ENCODE measurements at regions not wholly inside any gene's neighbourhood (a gene's known extent, or its start where the extent isn't known, plus 50 kb on each side); places are given as distances from the start of the nearest gene placed in this dataset.
"Not testable (repeated sequence)": the region's sequence is repeated elsewhere in the genome, so short reads cannot be mapped to it uniquely, and the experiment has no call there.

- ChIA-PET CTCF (no interaction called here), POLR2A (no interaction called here)
- in situ Hi-C loops (cut with HindIII; ENCODE audit: low pct_unique_long_range_greater_than_20kb, low sequenced_read_pairs), result no loop called here
- Histone ChIP-seq H3K4me3 (ENCODE audit: low read depth in 2 of 2, low read length in 2 of 2) (no peak overlapping the region), H3K27ac (ENCODE audit: low read length) (no peak overlapping the region), H3K27me3 (ENCODE audit: control insufficient read depth, insufficient read depth, low read length) (no peaks in the 10 kb centered on the region), H3K9me3 (ENCODE audit: control insufficient read depth, insufficient read depth, low read depth, low read length) (no peaks in the 10 kb centered on the region), H3K4me1 (ENCODE audit: control insufficient read depth, insufficient read depth, low read length) (no peaks in the 10 kb centered on the region), H3K36me3 (ENCODE audit: control insufficient read depth, insufficient read depth, low read length) (no peaks in the 10 kb centered on the region)
- no TSS peak for BruUV-seq (replicated peaks)
- ATAC-seq, result no peak
- TF ChIP-seq REST (IDR thresholded peaks at IDR 0.05; ENCODE audit: insufficient read depth in 1 of 2, low read depth in 2 of 2, low read length in 1 of 2) (no peak), POLR2AphosphoS5 (IDR thresholded peaks at IDR 0.05; ENCODE audit: low read depth, low read length) (no peak)
- DNase-seq (ENCODE audit: low read depth, low spot score), result no peak
- intact Hi-C loops (cut with micrococcal nuclease; ENCODE audit: unreplicated experiment), result no loop called here
These were observed 249.5 kb upstream of the SPHKAP start for GRCh38 chr2:228430986-228431385.

GRCh38 chr2:228426502-228427216, 245.2 kb upstream of the SPHKAP start:
- intact Hi-C loops (cut with micrococcal nuclease; ENCODE audit: unreplicated experiment), result no loop called here
- DNase-seq (ENCODE audit: low read depth, low spot score) (no peak), ATAC-seq (no peak)
- Histone ChIP-seq H3K27ac (ENCODE audit: low read length) (no peak overlapping the region), H3K4me3 (ENCODE audit: low read depth in 2 of 2, low read length in 2 of 2) (no peak overlapping the region), H3K27me3 (ENCODE audit: control insufficient read depth, insufficient read depth, low read length) (no peaks in the 10 kb centered on the region), H3K9me3 (ENCODE audit: control insufficient read depth, insufficient read depth, low read depth, low read length) (no peaks in the 10 kb centered on the region), H3K4me1 (ENCODE audit: control insufficient read depth, insufficient read depth, low read length) (no peaks in the 10 kb centered on the region), H3K36me3 (ENCODE audit: control insufficient read depth, insufficient read depth, low read length) (no peaks in the 10 kb centered on the region)
- TF ChIP-seq CTCF (IDR thresholded peaks at IDR 0.05), result no peak
- no peak for TF ChIP-seq SIN3A (IDR thresholded peaks at IDR 0.05; ENCODE audit: borderline replicate concordance, insufficient read depth, low read depth, low read length)
- TF ChIP-seq POLR2AphosphoS5 (IDR thresholded peaks at IDR 0.05; ENCODE audit: low read depth, low read length), result no peak
- TF ChIP-seq REST (IDR thresholded peaks at IDR 0.05; ENCODE audit: insufficient read depth in 1 of 2, low read depth in 2 of 2, low read length in 1 of 2), result no peak
- TF ChIP-seq TCF7L2 (IDR thresholded peaks at IDR 0.05; ENCODE audit: low read depth, low read length), result no peak
- in situ Hi-C loops (cut with HindIII; ENCODE audit: low pct_unique_long_range_greater_than_20kb, low sequenced_read_pairs), result no loop called here
- CTCF ChIA-PET, result no interaction called here
- POLR2A ChIA-PET, result no interaction called here
- BruUV-seq (replicated peaks), result no TSS peak

- CTCF ChIA-PET, result not testable (repeated sequence)
These were observed 244.0 kb upstream of the SPHKAP start for GRCh38 chr2:228425411-228426060.

More at GRCh38 chr2:228425411-228426060, 244.0 kb upstream of the SPHKAP start:
- H3K9me3 ChIP-seq (ENCODE audit: control insufficient read depth, insufficient read depth, low read depth, low read length); POLR2A ChIA-PET; in situ Hi-C loops (cut with HindIII; ENCODE audit: low pct_unique_long_range_greater_than_20kb, low sequenced_read_pairs); H3K27me3 ChIP-seq (ENCODE audit: control insufficient read depth, insufficient read depth, low read length); ATAC-seq; H3K4me3 ChIP-seq (ENCODE audit: low read depth in 2 of 2, low read length in 2 of 2); H3K36me3 ChIP-seq (ENCODE audit: control insufficient read depth, insufficient read depth, low read length); DNase-seq (ENCODE audit: low read depth, low spot score); H3K27ac ChIP-seq (ENCODE audit: low read length); H3K4me1 ChIP-seq (ENCODE audit: control insufficient read depth, insufficient read depth, low read length); intact Hi-C loops (cut with micrococcal nuclease; ENCODE audit: unreplicated experiment); BruUV-seq (replicated peaks): not testable (repeated sequence)

Measured in Panc1 (cell line).